GM12865 (cell line): ENCODE measurements at regions not wholly inside any gene's neighbourhood (a gene's known extent, or its start where the extent isn't known, plus 50 kb on each side); places are given as distances from the start of the nearest gene placed in this dataset.

Experiments
- DNase-seq: peaks from one replicate; pipeline ENCODE4 v3.0.0; 2010; ENCODE audit warnings: low read depth
- H3K4me3 ChIP-seq: 2 replicates; pipeline ENCODE4 v1.5.1; 2011; ENCODE audit warnings: mild to moderate bottlenecking, low read depth, low read length, control low read depth
- TF ChIP-seq, protein P1 (sequence below): IDR thresholded peaks from 2 replicates; pipeline ENCODE4 v1.5.1; 2011; ENCODE audit warnings: low read length, control low read depth, low read depth, inconsistent platforms; ENCODE audit not compliant: insufficient read depth; ENCODE audit errors: missing control alignments

DNA sequence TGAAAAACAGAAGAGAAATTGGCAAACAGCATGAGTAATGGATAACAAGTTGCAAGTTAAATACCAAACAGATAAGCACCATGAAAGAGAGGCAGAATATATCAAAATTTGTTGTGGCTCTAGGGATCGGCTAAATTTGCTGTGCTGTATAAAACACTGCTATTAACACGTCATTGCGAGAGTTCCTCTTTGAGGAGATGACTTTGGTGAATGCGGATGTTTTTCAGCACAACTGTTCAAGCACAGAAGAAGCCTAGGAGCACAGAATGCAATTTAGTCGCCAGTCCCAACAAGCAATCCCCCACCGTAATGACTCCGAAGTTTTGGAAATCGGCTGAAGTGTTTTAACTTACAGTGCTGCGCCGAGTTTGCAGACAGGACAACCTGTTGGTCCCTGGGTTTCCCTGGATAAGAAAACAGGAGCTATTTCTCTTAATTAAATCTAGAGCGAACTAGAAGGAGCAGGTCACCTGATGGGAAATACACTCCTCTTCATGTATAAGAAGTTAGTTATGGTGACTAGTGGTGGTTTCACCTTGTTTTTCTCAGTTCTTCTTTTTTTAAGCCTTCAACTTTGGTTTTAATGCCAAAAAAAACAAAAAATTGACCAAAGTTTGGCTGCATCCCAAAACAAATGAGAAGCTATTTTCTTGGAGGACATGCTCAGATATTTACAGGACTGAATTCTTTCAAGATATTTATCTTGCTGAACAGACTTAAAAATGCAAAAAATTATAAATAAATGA, 454.1 kb upstream of the SALL3 start:
- no peak overlapping the region for H3K4me3 ChIP-seq
- no peak for DNase-seq
- TF ChIP-seq, protein P1, sequence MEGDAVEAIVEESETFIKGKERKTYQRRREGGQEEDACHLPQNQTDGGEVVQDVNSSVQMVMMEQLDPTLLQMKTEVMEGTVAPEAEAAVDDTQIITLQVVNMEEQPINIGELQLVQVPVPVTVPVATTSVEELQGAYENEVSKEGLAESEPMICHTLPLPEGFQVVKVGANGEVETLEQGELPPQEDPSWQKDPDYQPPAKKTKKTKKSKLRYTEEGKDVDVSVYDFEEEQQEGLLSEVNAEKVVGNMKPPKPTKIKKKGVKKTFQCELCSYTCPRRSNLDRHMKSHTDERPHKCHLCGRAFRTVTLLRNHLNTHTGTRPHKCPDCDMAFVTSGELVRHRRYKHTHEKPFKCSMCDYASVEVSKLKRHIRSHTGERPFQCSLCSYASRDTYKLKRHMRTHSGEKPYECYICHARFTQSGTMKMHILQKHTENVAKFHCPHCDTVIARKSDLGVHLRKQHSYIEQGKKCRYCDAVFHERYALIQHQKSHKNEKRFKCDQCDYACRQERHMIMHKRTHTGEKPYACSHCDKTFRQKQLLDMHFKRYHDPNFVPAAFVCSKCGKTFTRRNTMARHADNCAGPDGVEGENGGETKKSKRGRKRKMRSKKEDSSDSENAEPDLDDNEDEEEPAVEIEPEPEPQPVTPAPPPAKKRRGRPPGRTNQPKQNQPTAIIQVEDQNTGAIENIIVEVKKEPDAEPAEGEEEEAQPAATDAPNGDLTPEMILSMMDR: no peak

DNA sequence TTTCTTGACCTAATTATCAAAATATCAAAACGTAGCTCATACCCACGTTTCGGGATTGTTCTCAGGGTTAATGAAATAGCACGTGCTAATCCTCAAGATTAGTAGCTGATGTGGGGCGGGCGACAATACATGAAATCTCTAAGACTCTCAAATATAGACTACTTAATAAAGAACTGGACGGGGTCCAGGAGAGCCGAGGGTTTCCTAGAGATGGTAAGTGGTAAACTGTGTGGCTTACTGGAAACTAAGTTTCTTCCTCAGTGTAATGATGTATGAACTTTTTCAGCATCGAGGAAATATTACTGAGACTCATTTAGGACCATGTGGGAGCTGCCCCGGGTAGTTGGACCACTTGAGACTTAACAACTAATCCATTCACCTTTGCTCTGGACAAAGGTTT, 453.3 kb upstream of the SALL3 start:
- DNase-seq: no peak
- TF ChIP-seq, protein P1: no peak
- no peak overlapping the region for H3K4me3 ChIP-seq

DNA sequence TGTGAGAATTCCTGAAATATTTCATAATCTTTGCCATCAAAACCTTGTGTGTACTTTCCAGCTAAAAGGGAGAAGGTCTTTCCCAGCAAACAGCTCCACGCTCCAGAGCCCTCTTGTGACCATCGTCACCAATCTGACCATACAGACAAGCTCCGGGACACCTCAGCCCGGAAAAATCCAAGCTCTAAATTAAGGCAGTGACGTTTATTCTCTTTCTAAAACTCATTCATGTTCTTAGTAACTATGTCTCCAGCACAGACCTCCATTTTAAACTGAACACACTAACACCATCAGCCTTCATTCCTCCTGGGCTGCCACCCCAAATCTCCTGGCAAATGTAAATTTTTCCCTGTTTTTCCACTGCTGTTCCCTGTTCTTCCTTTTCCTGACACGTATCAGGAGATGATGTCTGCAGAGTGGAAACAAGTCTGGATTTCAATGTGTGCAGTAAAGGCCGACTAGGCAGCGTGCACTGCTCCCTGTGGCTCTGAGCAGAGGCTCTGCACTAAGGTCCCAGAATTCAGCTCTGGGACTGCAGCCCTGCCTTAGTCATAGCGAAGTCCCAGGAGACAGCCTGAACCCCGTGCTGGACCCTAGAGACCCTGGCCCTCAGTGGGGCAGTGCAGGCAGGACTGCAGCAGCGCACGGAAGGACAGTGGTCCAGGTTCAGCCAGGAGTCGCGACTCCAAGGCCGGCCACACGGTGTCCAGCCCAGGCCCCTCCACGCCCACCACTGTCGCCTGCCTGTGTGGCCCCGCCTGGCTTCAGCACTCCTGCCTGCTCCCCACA, 452.5 kb upstream of the SALL3 start:
- TF ChIP-seq, protein P1: no peak
- no peak overlapping the region for H3K4me3 ChIP-seq
- DNase-seq: no peak

DNA sequence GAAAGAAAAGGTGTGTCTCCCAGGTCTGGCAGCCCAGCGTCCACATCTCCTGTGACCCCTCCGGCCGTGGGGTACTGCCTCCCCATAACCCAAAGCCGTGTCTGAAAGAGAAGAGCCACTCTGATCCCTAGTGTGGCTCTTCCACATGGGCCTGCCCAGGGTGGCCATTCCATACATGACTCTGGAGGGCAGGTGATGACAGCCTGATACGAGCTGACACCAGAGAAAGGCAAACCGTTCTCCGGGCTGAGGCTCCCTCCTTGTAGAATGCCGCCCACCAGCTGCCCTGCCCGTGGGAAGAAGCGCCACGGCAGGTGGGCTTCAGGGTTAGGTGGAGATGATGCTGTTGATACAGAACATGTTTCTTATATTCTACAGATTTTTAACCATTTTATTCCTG, 451.6 kb upstream of the SALL3 start:
- TF ChIP-seq, protein P1: no peak
- no peak overlapping the region for H3K4me3 ChIP-seq
- DNase-seq: no peak

DNA sequence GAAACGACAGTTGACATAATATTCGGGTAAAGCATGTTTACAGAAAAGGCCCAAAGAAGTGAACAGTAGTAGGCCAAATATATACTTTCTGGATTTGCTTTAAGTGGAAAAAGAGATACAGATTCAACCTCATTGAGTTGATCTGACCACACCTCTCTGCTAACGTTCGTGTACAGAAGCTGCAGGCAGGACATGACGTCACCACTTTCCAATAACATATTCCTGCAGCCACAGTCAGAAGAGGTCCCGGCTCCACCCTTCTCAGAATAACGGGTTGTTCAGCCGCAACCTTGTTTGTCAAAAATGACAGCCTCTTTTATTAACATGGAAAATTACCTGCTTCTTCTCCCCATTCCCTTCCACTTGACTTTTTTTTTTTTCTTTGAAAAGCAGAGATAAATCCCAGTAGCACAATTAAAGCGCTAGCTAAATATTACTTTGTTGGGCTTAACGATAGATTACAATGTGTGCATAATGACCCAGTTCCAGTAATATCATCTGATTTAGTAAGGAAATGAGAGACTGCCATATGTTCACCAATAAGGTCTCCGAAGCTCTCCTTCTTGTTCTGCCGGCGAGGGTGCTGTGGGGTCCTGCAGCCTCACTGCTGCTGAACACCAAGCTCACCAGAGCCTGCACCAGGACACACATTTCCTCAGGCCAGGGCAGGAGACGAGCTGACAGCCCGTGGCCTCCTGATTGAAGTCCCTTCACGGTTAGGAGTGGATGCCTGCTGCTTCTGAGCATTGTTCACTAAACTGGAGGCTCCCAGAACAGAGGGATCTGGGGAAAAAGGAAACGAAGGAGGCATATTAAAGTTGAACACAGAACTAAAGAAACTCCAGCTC, 451.0 kb upstream of the SALL3 start:
- DNase-seq: no peak
- H3K4me3 ChIP-seq: no peak overlapping the region
- TF ChIP-seq, protein P1: no peak

DNA sequence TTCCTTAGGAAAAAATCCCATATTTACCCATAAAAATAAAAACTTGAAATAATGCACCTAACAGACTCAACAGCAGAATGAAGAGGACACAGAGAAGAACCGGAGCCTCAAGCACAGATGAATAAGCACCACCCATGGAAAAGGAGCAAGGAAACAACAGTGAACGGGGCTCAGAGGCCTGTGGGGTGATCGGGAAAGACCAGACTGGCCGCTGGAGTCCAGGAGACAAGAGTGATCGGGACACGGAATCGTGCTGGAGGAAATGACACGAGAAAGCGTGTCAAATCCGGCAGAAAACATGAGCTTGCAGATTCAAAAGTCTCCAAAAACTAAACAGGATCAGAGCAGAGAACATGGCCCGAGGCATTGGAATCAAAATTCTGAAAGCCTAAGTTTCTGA, 448.0 kb upstream of the SALL3 start:
- DNase-seq: no peak
- TF ChIP-seq, protein P1: no peak
- no peak overlapping the region for H3K4me3 ChIP-seq
